ENCODE measurements at regions not wholly inside any gene's neighbourhood (a gene's known extent, or its start where the extent isn't known, plus 50 kb on each side); places are given as distances from the start of the nearest gene placed in this dataset.
"Not testable (repeated sequence)": the region's sequence is repeated elsewhere in the genome, so short reads cannot be mapped to it uniquely, and the experiment has no call there.

DNA sequence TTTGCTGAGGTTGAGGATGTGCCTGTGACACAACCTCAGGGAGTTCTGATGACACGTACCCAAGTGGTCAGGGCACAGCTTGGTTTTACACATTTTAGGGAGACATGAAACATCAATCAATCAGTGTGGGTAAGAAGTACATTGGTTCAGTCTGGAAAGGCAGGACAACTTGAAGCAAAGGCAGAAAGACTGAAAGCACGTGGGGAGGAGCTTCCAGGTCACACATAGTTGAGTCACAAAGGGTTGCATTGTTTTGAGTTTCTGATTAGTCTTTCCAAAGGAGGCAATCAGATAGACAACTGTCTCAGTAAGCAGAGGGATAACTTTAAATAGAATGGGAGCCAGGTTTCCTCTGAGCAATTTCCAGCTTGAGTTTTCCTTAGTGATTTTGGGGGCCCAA lies 1910.0 kb upstream of the AGA start:
- H3K9me3 ChIP-seq: no peaks in the 10 kb centered on the region
- Mint-ChIP-seq H3K27ac (no peak overlapping the region), H3K4me1 (no peaks in the 10 kb centered on the region), H3K27me3 (no peaks in the 10 kb centered on the region), H3K36me3 (no peaks in the 10 kb centered on the region), H3K9me3 (peaks cover 4 to 22% (median 17%) of the 10 kb centered on the region in 3 donors), H3K4me3 (no peak overlapping the region)
- no peaks in the 10 kb centered on the region for H3K27me3 ChIP-seq (replicated peaks in 1 of 2; ENCODE audit: control insufficient read depth in 2 of 2, extremely low read depth in 1 of 2, insufficient read depth in 2 of 2, low read length in 1 of 2)
- ATAC-seq (replicated peaks in 1 of 4) (no peak), DNase-seq (no peak)
- no peak overlapping the region for H3K4me3 ChIP-seq (ENCODE audit: control insufficient read depth in 1 of 2, extremely low read depth in 1 of 2, low read length in 1 of 2)
- H3K36me3 ChIP-seq (ENCODE audit: control insufficient read depth in 2 of 2, extremely low read depth in 1 of 2, insufficient read depth in 1 of 2, low read length in 1 of 2): no peaks in the 10 kb centered on the region
- 100% methylated on average over 1 of the region's 2 CpGs for WGBS (ENCODE audit: insufficient coverage)
- no peak overlapping the region for H3K27ac ChIP-seq (ENCODE audit: low read length)
- ChIA-PET POLR2A (interaction anchor here in 1 of 2 donors (0.5 kb wide), 1 partner anchor 81 kb away, joined by 6 read pairs; no protein-coding TSS in a partner anchor), CTCF (no interaction called here)
- no peaks in the 10 kb centered on the region for H3K4me1 ChIP-seq (ENCODE audit: control insufficient read depth in 1 of 2, extremely low read depth in 1 of 2, insufficient read depth in 2 of 2, low read length in 2 of 2)

GRCh38 chr4:179353786-179354185 lies 1911.5 kb upstream of the AGA start:
- CTCF ChIA-PET: no interaction called here
- no CpG with 5 or more reads among the region's 3 CpGs for WGBS (ENCODE audit: insufficient coverage)

DNA sequence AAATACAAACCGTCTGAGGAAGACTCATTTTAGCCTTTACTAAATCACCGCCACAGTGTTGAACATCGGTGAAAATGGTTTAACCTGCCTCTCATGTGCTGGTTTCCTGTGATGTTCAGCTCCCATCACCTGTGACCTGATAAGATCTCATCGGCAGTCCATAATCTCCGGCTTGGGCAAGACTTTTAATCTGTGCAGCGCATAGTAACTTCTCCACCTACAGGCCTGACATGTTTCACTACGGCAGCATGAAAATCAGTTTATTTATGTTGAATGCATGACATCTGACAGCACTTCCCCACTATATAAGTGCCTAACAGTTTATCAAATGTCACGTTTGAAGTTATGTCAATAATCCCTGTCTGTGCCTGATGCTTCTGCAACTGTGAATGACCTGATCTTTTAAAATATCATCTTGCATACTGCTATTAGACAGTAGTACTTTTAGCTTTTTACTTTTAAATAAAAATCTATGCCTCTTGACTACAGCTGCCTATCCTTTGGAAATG lies 1919.8 kb upstream of the AGA start:
- H3K36me3 ChIP-seq (ENCODE audit: control insufficient read depth in 2 of 2, extremely low read depth in 1 of 2, insufficient read depth in 1 of 2, low read length in 1 of 2): no peaks in the 10 kb centered on the region
- H3K4me3 ChIP-seq (ENCODE audit: control insufficient read depth in 1 of 2, extremely low read depth in 1 of 2, low read length in 1 of 2): no peak overlapping the region
- 81% methylated on average over 5 of the region's 8 CpGs for WGBS (ENCODE audit: insufficient coverage)

More at GRCh38 chr4:179353786-179354185, 1911.5 kb upstream of the AGA start:
- H3K4me3 ChIP-seq (ENCODE audit: control insufficient read depth in 1 of 2, extremely low read depth in 1 of 2, low read length in 1 of 2): no peak overlapping the region
- Mint-ChIP-seq H3K4me3 (no peak overlapping the region), H3K9me3 (peaks cover 7 to 18% (median 18%) of the 10 kb centered on the region in 3 donors), H3K27ac (no peak overlapping the region), H3K27me3 (no peaks in the 10 kb centered on the region), H3K36me3 (no peaks in the 10 kb centered on the region), H3K4me1 (no peaks in the 10 kb centered on the region)
- no peaks in the 10 kb centered on the region for H3K4me1 ChIP-seq (ENCODE audit: control insufficient read depth in 1 of 2, extremely low read depth in 1 of 2, insufficient read depth in 2 of 2, low read length in 2 of 2)
- no peaks in the 10 kb centered on the region for H3K9me3 ChIP-seq
- ATAC-seq (replicated peaks in 1 of 4): no peak
- POLR2A ChIA-PET: no interaction called here
- no peaks in the 10 kb centered on the region for H3K36me3 ChIP-seq (ENCODE audit: control insufficient read depth in 2 of 2, extremely low read depth in 1 of 2, insufficient read depth in 1 of 2, low read length in 1 of 2)
- H3K27ac ChIP-seq (ENCODE audit: low read length): no peak overlapping the region
- no peak for DNase-seq
- no peaks in the 10 kb centered on the region for H3K27me3 ChIP-seq (replicated peaks in 1 of 2; ENCODE audit: control insufficient read depth in 2 of 2, extremely low read depth in 1 of 2, insufficient read depth in 2 of 2, low read length in 1 of 2)

DNA sequence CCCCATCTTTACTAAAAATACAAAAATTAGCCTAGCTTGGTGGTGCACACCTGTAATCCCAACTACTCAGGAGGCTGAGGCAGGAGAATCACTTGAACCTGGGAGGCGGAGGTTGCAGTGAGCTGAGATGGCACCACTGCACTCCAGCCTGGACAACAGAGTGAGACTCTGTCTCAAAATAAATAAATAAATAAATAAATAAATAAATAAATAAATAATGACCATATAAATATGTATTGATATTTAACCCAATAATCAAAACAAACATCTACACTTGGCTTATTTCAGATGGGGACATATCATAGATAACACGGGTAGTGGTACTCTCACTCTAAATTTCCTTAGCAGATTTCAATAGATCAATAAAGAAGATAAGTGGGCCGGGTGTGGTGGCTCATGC lies 1923.7 kb upstream of the AGA start:
- H3K4me1 Mint-ChIP-seq; H3K27me3 ChIP-seq (replicated peaks in 1 of 2; ENCODE audit: control insufficient read depth in 2 of 2, extremely low read depth in 1 of 2, insufficient read depth in 2 of 2, low read length in 1 of 2); H3K9me3 ChIP-seq; POLR2A ChIA-PET; DNase-seq; CTCF ChIA-PET; H3K36me3 ChIP-seq (ENCODE audit: control insufficient read depth in 2 of 2, extremely low read depth in 1 of 2, insufficient read depth in 1 of 2, low read length in 1 of 2); H3K4me1 ChIP-seq (ENCODE audit: control insufficient read depth in 1 of 2, extremely low read depth in 1 of 2, insufficient read depth in 2 of 2, low read length in 2 of 2); H3K27me3 Mint-ChIP-seq; H3K27ac Mint-ChIP-seq; H3K36me3 Mint-ChIP-seq; ATAC-seq (replicated peaks in 1 of 4); H3K4me3 Mint-ChIP-seq; H3K4me3 ChIP-seq (ENCODE audit: control insufficient read depth in 1 of 2, extremely low read depth in 1 of 2, low read length in 1 of 2); H3K27ac ChIP-seq (ENCODE audit: low read length): not testable (repeated sequence)
- WGBS (ENCODE audit: insufficient coverage): no CpG with 5 or more reads among the region's 3 CpGs
- H3K9me3 Mint-ChIP-seq: peaks cover 6 to 12% (median 8%) of the 10 kb centered on the region in 3 donors

More for the DNA sequence above, 1919.8 kb upstream of the AGA start:
- H3K4me3 Mint-ChIP-seq: no peak overlapping the region
- ATAC-seq (replicated peaks in 1 of 4): no peak
- no peak overlapping the region for H3K27ac ChIP-seq (ENCODE audit: low read length)
- H3K27ac Mint-ChIP-seq: no peak overlapping the region
- H3K27me3 Mint-ChIP-seq: no peaks in the 10 kb centered on the region
- peaks cover 11 to 20% (median 16%) of the 10 kb centered on the region in 3 donors for H3K9me3 Mint-ChIP-seq
- POLR2A ChIA-PET: no interaction called here
- no peaks in the 10 kb centered on the region for H3K4me1 ChIP-seq (ENCODE audit: control insufficient read depth in 1 of 2, extremely low read depth in 1 of 2, insufficient read depth in 2 of 2, low read length in 2 of 2)
- H3K9me3 ChIP-seq: no peaks in the 10 kb centered on the region
- CTCF ChIA-PET: no interaction called here
- DNase-seq: no peak
- no peaks in the 10 kb centered on the region for H3K4me1 Mint-ChIP-seq
- H3K27me3 ChIP-seq (replicated peaks in 1 of 2; ENCODE audit: control insufficient read depth in 2 of 2, extremely low read depth in 1 of 2, insufficient read depth in 2 of 2, low read length in 1 of 2): no peaks in the 10 kb centered on the region
- H3K36me3 Mint-ChIP-seq: no peaks in the 10 kb centered on the region

GRCh38 chr4:179372242-179372641 lies 1930.0 kb upstream of the AGA start:
- Mint-ChIP-seq H3K27me3 (no peaks in the 10 kb centered on the region), H3K36me3 (no peaks in the 10 kb centered on the region), H3K27ac (no peak overlapping the region), H3K4me1 (no peaks in the 10 kb centered on the region), H3K9me3 (peaks cover 9 to 19% (median 16%) of the 10 kb centered on the region in 3 donors), H3K4me3 (no peak overlapping the region)
- DNase-seq (no peak), ATAC-seq (replicated peaks in 1 of 4) (no peak)
- no CpG with 5 or more reads among the region's 1 CpG for WGBS (ENCODE audit: insufficient coverage)
- no peaks in the 10 kb centered on the region for H3K36me3 ChIP-seq (ENCODE audit: control insufficient read depth in 2 of 2, extremely low read depth in 1 of 2, insufficient read depth in 1 of 2, low read length in 1 of 2)
- no peaks in the 10 kb centered on the region for H3K4me1 ChIP-seq (ENCODE audit: control insufficient read depth in 1 of 2, extremely low read depth in 1 of 2, insufficient read depth in 2 of 2, low read length in 2 of 2)
- POLR2A ChIA-PET: no interaction called here
- CTCF ChIA-PET: no interaction called here
- no peak overlapping the region for H3K4me3 ChIP-seq (ENCODE audit: control insufficient read depth in 1 of 2, extremely low read depth in 1 of 2, low read length in 1 of 2)
- no peaks in the 10 kb centered on the region for H3K9me3 ChIP-seq
- H3K27ac ChIP-seq (ENCODE audit: low read length): no peak overlapping the region
- H3K27me3 ChIP-seq (replicated peaks in 1 of 2; ENCODE audit: control insufficient read depth in 2 of 2, extremely low read depth in 1 of 2, insufficient read depth in 2 of 2, low read length in 1 of 2): no peaks in the 10 kb centered on the region

DNA sequence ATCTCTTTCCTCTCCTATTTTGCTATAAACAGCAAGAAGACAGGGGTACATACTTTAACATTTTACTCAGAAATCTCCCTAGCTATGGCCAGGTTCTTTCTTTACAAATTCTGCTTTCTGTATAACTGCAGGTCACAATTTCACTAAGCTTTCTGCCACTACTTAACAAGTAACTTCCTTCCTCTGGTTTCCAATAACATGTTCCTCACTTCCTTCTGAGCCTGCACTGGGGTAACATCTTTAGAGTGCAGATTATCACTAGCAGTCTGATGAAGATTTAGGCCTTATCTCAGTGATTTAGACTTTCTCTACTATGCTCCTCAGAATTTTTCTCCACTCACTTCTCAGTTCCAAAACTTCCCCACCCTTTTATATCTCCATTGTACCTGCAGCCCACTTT lies 1930.5 kb upstream of the AGA start:
- no peak for ATAC-seq (replicated peaks in 1 of 4)
- ChIA-PET POLR2A (no interaction called here), CTCF (no interaction called here)
- no peak for DNase-seq
- Histone ChIP-seq H3K9me3 (no peaks in the 10 kb centered on the region), H3K4me1 (ENCODE audit: control insufficient read depth in 1 of 2, extremely low read depth in 1 of 2, insufficient read depth in 2 of 2, low read length in 2 of 2) (no peaks in the 10 kb centered on the region), H3K27ac (ENCODE audit: low read length) (no peak overlapping the region), H3K4me3 (ENCODE audit: control insufficient read depth in 1 of 2, extremely low read depth in 1 of 2, low read length in 1 of 2) (no peak overlapping the region), H3K36me3 (ENCODE audit: control insufficient read depth in 2 of 2, extremely low read depth in 1 of 2, insufficient read depth in 1 of 2, low read length in 1 of 2) (no peaks in the 10 kb centered on the region), H3K27me3 (replicated peaks in 1 of 2; ENCODE audit: control insufficient read depth in 2 of 2, extremely low read depth in 1 of 2, insufficient read depth in 2 of 2, low read length in 1 of 2) (no peaks in the 10 kb centered on the region)
- no peaks in the 10 kb centered on the region for H3K27me3 Mint-ChIP-seq
- no peaks in the 10 kb centered on the region for H3K4me1 Mint-ChIP-seq
- H3K4me3 Mint-ChIP-seq: no peak overlapping the region
- no peak overlapping the region for H3K27ac Mint-ChIP-seq
- peaks cover 9 to 19% (median 16%) of the 10 kb centered on the region in 3 donors for H3K9me3 Mint-ChIP-seq
- H3K36me3 Mint-ChIP-seq: no peaks in the 10 kb centered on the region

DNA sequence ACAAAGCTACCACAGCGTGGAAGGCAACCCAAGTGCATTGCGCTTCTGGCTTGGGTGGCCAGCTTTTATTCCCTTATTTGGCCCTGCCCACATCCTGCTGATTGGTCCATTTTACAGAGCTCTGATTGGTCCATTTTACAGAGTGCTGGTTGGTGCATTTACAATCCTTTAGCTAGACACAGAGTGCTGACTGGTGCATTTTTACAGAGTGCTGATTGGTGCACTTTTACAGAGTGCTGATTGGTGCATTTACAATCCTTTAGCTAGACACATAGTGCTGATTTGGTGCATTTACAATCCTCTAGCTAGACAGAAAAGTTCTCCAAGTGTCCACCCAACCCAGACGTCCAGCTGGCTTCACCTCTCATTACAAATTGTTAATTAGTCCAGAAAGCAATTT lies 1936.6 kb upstream of the AGA start:
- H3K9me3 ChIP-seq; H3K4me1 ChIP-seq (ENCODE audit: control insufficient read depth in 1 of 2, extremely low read depth in 1 of 2, insufficient read depth in 2 of 2, low read length in 2 of 2); H3K4me3 ChIP-seq (ENCODE audit: control insufficient read depth in 1 of 2, extremely low read depth in 1 of 2, low read length in 1 of 2); H3K4me3 Mint-ChIP-seq; ATAC-seq (replicated peaks in 1 of 4); H3K36me3 ChIP-seq (ENCODE audit: control insufficient read depth in 2 of 2, extremely low read depth in 1 of 2, insufficient read depth in 1 of 2, low read length in 1 of 2); H3K27ac Mint-ChIP-seq; DNase-seq; H3K27me3 Mint-ChIP-seq; H3K36me3 Mint-ChIP-seq; H3K27ac ChIP-seq (ENCODE audit: low read length); POLR2A ChIA-PET; CTCF ChIA-PET; H3K4me1 Mint-ChIP-seq; H3K27me3 ChIP-seq (replicated peaks in 1 of 2; ENCODE audit: control insufficient read depth in 2 of 2, extremely low read depth in 1 of 2, insufficient read depth in 2 of 2, low read length in 1 of 2): not testable (repeated sequence)
- WGBS (ENCODE audit: insufficient coverage): 100% methylated on average over 2 of the region's 3 CpGs
- H3K9me3 Mint-ChIP-seq: peaks cover 16 to 20% (median 17%) of the 10 kb centered on the region in 3 donors
